ENCODE measurements at regions not wholly inside any gene's neighbourhood (a gene's known extent, or its start where the extent isn't known, plus 50 kb on each side); places are given as distances from the start of the nearest gene placed in this dataset.

DNA sequence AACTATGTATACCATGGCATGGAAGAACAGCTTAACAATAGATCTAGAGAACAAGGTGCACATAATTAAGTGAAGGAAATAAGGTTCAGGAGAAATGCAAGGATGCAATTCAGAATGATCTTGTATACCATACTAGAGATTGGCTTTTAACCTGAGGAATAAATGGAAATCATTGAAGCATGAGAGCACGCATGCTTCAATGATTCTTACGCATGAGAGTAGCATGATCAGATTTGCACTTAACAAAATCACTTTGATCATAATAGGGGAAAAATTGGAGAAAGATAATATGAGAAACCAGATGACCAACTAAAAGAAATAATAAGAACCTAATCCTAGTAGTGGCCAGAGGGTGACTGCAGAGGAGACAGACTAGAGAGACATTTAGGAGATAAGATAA is 133.3 kb upstream of the FSCB start:
- in situ Hi-C loops (cut with MboI; ENCODE audit: low pct_unique_long_range_greater_than_20kb, low sequenced_read_pairs, unreplicated experiment), result no loop called here
- TF ChIP-seq, protein P1, sequence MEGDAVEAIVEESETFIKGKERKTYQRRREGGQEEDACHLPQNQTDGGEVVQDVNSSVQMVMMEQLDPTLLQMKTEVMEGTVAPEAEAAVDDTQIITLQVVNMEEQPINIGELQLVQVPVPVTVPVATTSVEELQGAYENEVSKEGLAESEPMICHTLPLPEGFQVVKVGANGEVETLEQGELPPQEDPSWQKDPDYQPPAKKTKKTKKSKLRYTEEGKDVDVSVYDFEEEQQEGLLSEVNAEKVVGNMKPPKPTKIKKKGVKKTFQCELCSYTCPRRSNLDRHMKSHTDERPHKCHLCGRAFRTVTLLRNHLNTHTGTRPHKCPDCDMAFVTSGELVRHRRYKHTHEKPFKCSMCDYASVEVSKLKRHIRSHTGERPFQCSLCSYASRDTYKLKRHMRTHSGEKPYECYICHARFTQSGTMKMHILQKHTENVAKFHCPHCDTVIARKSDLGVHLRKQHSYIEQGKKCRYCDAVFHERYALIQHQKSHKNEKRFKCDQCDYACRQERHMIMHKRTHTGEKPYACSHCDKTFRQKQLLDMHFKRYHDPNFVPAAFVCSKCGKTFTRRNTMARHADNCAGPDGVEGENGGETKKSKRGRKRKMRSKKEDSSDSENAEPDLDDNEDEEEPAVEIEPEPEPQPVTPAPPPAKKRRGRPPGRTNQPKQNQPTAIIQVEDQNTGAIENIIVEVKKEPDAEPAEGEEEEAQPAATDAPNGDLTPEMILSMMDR (IDR thresholded peaks at IDR 0.05; ENCODE audit: extremely low read depth, insufficient read depth, missing control alignments), result no peak
- no peak for DNase-seq (ENCODE audit: low spot score)

DNA sequence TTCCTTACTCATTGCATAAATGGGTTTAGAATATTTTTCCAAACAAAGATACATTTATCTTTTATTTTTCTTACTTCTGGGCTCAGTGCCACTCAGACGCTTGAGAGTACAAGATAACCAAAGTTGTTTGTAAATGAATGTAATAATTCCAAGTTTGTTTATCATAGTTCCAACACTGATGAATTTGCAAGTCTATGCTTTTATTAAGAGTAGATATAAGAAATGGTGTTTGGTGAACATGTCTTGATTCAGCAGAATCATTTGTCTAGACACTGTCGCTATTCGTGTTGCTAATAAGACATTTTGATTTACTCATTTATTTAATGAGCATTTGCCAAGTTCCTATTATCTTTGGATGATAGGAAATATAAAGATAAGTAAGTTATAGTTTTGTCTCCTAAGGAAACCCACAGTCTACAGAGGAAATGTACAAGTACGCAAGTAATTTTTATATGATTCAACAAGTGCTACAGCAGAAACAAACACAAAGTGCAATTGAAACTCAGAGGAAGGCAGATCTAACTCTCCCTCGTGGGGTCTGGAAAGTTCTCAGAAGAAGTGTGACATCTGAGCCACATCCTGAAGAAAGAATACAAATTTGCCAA is 132.8 kb upstream of the FSCB start:
- TF ChIP-seq, protein P1 (IDR thresholded peaks at IDR 0.05; ENCODE audit: extremely low read depth, insufficient read depth, missing control alignments), result no peak
- no peak for DNase-seq (ENCODE audit: low spot score)
- in situ Hi-C loops (cut with MboI; ENCODE audit: low pct_unique_long_range_greater_than_20kb, low sequenced_read_pairs, unreplicated experiment), result no loop called here

DNA sequence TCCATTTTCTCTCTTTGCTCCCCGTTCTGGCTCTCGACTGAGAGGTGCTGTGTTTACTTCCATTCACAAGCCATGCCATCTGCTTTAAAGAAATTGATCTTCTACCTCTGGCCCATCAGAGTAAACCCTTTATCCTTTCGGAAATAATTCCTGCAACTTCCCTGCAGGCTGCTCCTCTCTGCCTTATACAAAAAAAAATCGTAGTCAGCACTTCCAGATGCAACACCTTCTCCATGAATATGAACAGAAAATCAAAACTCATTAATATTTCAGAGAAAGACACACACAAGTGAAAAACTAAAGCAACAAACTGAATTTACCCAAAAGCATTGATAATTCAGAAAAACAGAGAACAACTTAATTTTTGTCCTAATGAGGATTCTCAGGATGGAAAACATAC is 127.6 kb upstream of the FSCB start:
- in situ Hi-C loops (cut with MboI; ENCODE audit: low pct_unique_long_range_greater_than_20kb, low sequenced_read_pairs, unreplicated experiment), result no loop called here
- TF ChIP-seq, protein P1 (IDR thresholded peaks at IDR 0.05; ENCODE audit: extremely low read depth, insufficient read depth, missing control alignments), result no peak
- DNase-seq (ENCODE audit: low spot score), result no peak

DNA sequence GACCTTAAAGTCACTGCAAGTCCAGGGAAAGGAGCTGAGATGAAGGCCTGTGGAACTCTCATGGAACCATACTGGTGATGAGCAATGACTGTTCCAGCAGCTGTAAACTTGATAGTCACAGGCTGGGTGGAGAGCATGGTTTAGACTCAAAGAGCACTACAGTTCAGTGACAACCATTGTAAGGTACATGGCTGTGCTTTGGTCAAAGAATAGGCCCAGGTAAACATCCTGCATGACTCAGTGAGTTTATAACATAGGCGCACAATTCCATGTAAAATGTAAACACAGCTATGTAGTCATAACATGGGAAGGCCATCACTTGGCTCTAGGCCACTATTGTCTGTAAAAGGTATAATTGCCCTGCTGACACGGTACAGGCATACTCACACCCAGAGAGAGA is 119.3 kb upstream of the FSCB start:
- no peak for DNase-seq (ENCODE audit: low spot score)
- in situ Hi-C loops (cut with MboI; ENCODE audit: low pct_unique_long_range_greater_than_20kb, low sequenced_read_pairs, unreplicated experiment), result no loop called here
- TF ChIP-seq, protein P1 (IDR thresholded peaks at IDR 0.05; ENCODE audit: extremely low read depth, insufficient read depth, missing control alignments), result no peak

DNA sequence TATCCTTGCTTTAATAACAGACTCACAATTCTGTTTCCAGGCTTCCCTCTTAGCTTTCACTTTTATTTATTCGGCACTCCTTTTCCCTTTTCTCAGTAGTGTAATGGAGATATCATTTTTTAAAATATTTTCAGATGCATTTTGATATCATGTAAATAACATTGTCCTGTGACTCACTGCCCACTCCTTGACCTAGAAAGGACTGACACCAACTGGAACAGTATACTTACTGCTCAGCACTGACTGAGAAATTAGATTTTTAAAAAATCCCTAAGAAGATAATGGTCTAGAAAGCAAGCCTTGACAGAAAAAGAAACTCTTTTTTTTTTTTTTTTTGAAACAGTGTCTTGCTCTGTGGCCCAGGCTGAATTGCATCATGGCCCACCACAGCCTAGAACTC is 118.0 kb upstream of the FSCB start:
- TF ChIP-seq, protein P1 (IDR thresholded peaks at IDR 0.05; ENCODE audit: extremely low read depth, insufficient read depth, missing control alignments), result no peak
- in situ Hi-C loops (cut with MboI; ENCODE audit: low pct_unique_long_range_greater_than_20kb, low sequenced_read_pairs, unreplicated experiment), result no loop called here
- no peak for DNase-seq (ENCODE audit: low spot score)

DNA sequence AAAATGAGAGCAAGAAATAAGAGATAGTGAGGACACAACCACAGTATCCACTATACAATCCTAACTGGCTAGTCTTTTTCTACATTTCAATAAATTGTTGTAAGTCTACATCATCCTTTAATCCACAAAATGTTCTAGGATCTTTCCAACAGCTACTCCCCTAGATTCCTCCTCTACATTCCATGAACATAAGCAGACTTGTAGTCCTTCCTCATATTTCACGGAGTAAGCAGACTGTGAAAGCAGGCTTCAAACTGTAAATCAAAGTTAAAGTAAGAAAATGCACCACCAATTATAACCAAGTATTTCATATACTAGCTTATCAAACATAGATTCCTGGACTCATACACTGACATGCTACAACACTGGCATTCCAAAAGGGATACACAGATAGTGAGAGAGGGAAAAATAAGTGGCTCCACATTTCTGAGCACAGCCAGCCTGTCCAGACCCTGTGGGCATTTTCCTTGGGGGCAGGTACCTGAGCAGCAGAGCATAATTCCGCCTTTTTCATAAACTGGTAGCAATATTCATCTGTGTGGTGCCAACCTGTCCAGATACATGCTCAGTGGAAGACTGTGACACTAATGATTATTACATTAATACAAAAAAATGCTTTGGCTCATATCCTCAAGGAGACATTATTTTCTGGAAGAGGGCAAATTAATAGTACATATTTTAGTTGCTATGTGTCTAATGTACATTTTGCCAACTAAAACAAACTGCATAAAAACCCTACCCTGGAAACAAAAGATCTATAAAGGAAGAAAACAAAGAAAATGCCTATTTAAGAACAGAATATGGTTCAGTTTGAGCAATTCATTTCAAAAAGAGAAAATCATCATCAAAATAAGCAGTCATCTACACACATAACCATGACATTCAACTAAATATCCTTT is 113.3 kb upstream of the FSCB start:
- in situ Hi-C loops (cut with MboI; ENCODE audit: low pct_unique_long_range_greater_than_20kb, low sequenced_read_pairs, unreplicated experiment), result no loop called here
- TF ChIP-seq, protein P1 (IDR thresholded peaks at IDR 0.05; ENCODE audit: extremely low read depth, insufficient read depth, missing control alignments), result no peak
- DNase-seq (ENCODE audit: low spot score), result no peak

Data from GM13977 (cell line).